CD4-positive, CD25-positive, alpha-beta regulatory T cell (primary cell): ENCODE measurements at regions not wholly inside any gene's neighbourhood (a gene's known extent, or its start where the extent isn't known, plus 50 kb on each side); places are given as distances from the start of the nearest gene placed in this dataset.

Experiments
- ATAC-seq, 2 donors: fragments of 150-1000 bp; cut with Tn5 transposase; one replicate each; pipeline ENCODE4 v1.10.0; 2021; ENCODE audit warnings: low read depth in 2 of 2, moderate number of reproducible peaks in 2 of 2, moderate library complexity in 1 of 2
- DNase-seq, 3 donors: peaks; one replicate each; pipeline versions ENCODE4 v3.0.0 to v3.0.0-alpha.2; 2012 to 2022; ENCODE audit warnings: mixed read lengths in 1 of 3
- H3K27ac ChIP-seq: one replicate; pipeline ENCODE4 v1.7.0; 2013; ENCODE audit warnings: mild to moderate bottlenecking, low read length; ENCODE audit not compliant: insufficient read depth, poor library complexity, severe bottlenecking
- H3K27me3 ChIP-seq: one replicate; pipeline ENCODE4 v1.7.0; 2013; ENCODE audit warnings: low read length; ENCODE audit not compliant: control insufficient read depth, insufficient read depth
- H3K36me3 ChIP-seq: one replicate; pipeline ENCODE4 v1.7.0; 2013; ENCODE audit warnings: mild to moderate bottlenecking, low read length, moderate library complexity; ENCODE audit not compliant: control insufficient read depth, insufficient read depth
- H3K4me1 ChIP-seq: 2 replicates; pipeline ENCODE4 v1.7.0; 2013; ENCODE audit warnings: mild to moderate bottlenecking, low read length; ENCODE audit not compliant: insufficient read depth, control insufficient read depth, poor library complexity, severe bottlenecking
- H3K4me3 ChIP-seq: one replicate; pipeline ENCODE4 v1.7.0; 2013; ENCODE audit warnings: low read depth, mild to moderate bottlenecking, low read length, moderate library complexity
- H3K9me3 ChIP-seq, 2 experiments: 1 replicate in 1 of 2; 2 replicates in 1 of 2; pipeline ENCODE4 v1.7.0; 2013; ENCODE audit warnings: low read length in 2 of 2, mild to moderate bottlenecking in 1 of 2, moderate library complexity in 1 of 2; ENCODE audit not compliant: control insufficient read depth in 2 of 2
- H3K27ac Mint-ChIP-seq, 3 donors: one replicate each; pipeline ENCODE4 v1.8.0; 2020 to 2022; ENCODE audit warnings: mild to moderate bottlenecking in 3 of 3, mixed read lengths in 3 of 3, moderate library complexity in 2 of 3
- H3K27me3 Mint-ChIP-seq: one replicate; pipeline ENCODE4 v1.8.0; 2022; ENCODE audit warnings: mild to moderate bottlenecking, mixed read lengths
- H3K36me3 Mint-ChIP-seq: one replicate; pipeline ENCODE4 v1.8.0; 2020; ENCODE audit warnings: mixed read lengths
- H3K4me1 Mint-ChIP-seq, 4 donors: one replicate each; pipeline ENCODE4 v1.8.0; 2020 to 2022; ENCODE audit warnings: mixed read lengths in 4 of 4, mild to moderate bottlenecking in 1 of 4
- H3K4me3 Mint-ChIP-seq, 4 donors: one replicate each; pipeline ENCODE4 v1.8.0; 2020 to 2022; ENCODE audit warnings: mild to moderate bottlenecking in 4 of 4, mixed read lengths in 4 of 4, moderate library complexity in 3 of 4
- H3K9me3 Mint-ChIP-seq, 7 donors: one replicate each; pipeline ENCODE4 v1.8.0; 2020 to 2022; ENCODE audit warnings: mixed read lengths in 7 of 7, mild to moderate bottlenecking in 3 of 7, moderate library complexity in 2 of 7

DNA sequence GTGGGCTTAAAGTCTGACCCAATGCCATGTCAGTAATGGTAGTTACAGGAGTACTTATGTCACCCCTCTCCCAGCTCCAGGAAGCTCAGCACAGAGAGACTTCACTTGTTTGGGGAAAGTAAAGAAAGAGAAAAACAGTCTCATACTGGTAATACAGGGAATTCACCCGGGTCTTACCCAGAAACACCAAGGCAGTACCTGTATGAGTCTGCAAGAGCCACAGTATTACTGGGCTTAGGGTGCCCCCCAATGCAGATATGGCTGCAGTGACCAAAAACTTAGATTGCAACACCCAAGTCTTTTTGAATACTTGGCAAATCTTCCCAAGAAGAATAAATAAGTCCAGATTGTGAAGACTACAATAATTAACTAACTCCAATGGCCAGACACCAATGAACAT lies 622.1 kb downstream of the IGSF11 start:
- no peaks in the 10 kb centered on the region for H3K4me1 ChIP-seq
- Mint-ChIP-seq H3K4me3 (no peak overlapping the region), H3K27ac (no peak overlapping the region), H3K27me3 (no peaks in the 10 kb centered on the region), H3K9me3 (peaks cover 2 to 18% (median 11%) of the 10 kb centered on the region in 7 donors), H3K4me1 (no peaks in the 10 kb centered on the region), H3K36me3 (no peaks in the 10 kb centered on the region)
- no peak for ATAC-seq
- no peak overlapping the region for H3K27ac ChIP-seq
- peaks cover 0 to 7% of the 10 kb centered on the region in 2 experiments for H3K9me3 ChIP-seq
- H3K4me3 ChIP-seq = no peak overlapping the region
- H3K27me3 ChIP-seq = no peaks in the 10 kb centered on the region
- DNase-seq = no peak
- no peaks in the 10 kb centered on the region for H3K36me3 ChIP-seq

- H3K9me3 ChIP-seq = no peaks in the 10 kb centered on the region
- H3K27ac ChIP-seq = no peak overlapping the region
- no peak for ATAC-seq
- H3K4me1 ChIP-seq = no peaks in the 10 kb centered on the region
- H3K36me3 Mint-ChIP-seq = no peaks in the 10 kb centered on the region
- no peak overlapping the region for H3K4me3 ChIP-seq
- no peaks in the 10 kb centered on the region for H3K27me3 Mint-ChIP-seq
- no peaks in the 10 kb centered on the region for H3K4me1 Mint-ChIP-seq
- H3K27me3 ChIP-seq = no peaks in the 10 kb centered on the region
- H3K27ac Mint-ChIP-seq = no peak overlapping the region
- H3K9me3 Mint-ChIP-seq = peaks cover 0 to 15% (median 6%) of the 10 kb centered on the region in 7 donors
- no peak for DNase-seq
- H3K4me3 Mint-ChIP-seq = no peak overlapping the region
- no peaks in the 10 kb centered on the region for H3K36me3 ChIP-seq
Measured at GRCh38 chr3:118425272-118425837, 609.3 kb downstream of the IGSF11 start.

DNA sequence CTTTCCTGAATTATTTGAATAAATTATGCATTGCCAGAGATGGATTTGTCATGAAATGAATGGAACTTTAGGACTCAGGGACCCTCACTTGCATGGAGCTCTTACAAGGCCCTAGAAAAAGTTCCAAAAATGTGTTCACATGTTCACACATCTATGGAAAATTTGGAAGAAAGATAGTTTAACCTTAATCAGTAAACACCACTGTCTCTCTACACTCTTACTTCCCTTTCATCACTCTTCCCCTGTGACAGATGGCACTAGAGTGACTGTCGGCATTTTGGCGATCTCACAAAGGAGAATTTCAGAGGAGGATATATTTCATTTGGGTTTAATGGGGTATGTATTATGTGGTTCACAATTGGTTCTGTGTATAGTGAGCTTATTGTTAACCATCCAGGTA lies 600.8 kb downstream of the IGSF11 start:
- Histone ChIP-seq H3K4me3 (no peak overlapping the region), H3K27me3 (no peaks in the 10 kb centered on the region), H3K27ac (no peak overlapping the region), H3K4me1 (no peaks in the 10 kb centered on the region), H3K36me3 (no peaks in the 10 kb centered on the region), H3K9me3 (no peaks in the 10 kb centered on the region)
- Mint-ChIP-seq H3K4me1 (no peaks in the 10 kb centered on the region), H3K4me3 (no peak overlapping the region), H3K9me3 (peaks cover 0 to 11% (median 5%) of the 10 kb centered on the region in 7 donors), H3K27ac (no peak overlapping the region), H3K27me3 (no peaks in the 10 kb centered on the region), H3K36me3 (no peaks in the 10 kb centered on the region)
- no peak for DNase-seq
- ATAC-seq = no peak

DNA sequence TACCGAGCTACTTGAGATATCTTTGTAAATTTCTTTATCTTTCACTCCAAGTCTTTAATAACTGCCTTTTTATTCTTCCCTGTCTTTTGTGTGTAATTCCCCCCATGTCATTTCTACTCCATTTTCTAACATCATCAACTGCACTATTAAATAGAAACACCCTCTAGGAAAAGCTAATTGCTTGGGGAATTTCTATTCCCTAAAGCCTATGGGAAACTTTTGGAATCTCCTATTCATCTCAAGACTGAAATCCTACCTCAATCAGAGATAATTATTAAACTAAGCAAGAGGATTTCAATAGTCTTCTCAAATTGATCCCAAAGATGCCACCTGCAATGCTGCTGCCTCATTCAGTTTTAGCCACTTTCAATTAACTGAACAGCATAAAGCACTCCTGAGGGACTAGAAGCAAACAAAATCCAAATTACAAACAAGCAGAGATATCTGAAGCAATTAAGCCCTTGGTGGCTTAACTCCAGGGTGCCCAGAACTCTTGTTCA lies 598.7 kb downstream of the IGSF11 start:
- Mint-ChIP-seq H3K4me1 (no peaks in the 10 kb centered on the region), H3K36me3 (no peaks in the 10 kb centered on the region), H3K9me3 (peaks cover 0 to 15% (median 5%) of the 10 kb centered on the region in 7 donors), H3K27ac (no peak overlapping the region), H3K27me3 (no peaks in the 10 kb centered on the region), H3K4me3 (peak overlapping the region in 1 of 4 donors; percentile 22)
- ATAC-seq (no peak), DNase-seq (no peak)
- H3K9me3 ChIP-seq = no peaks in the 10 kb centered on the region
- no peak overlapping the region for H3K27ac ChIP-seq
- H3K4me3 ChIP-seq = no peak overlapping the region
- no peaks in the 10 kb centered on the region for H3K36me3 ChIP-seq
- no peaks in the 10 kb centered on the region for H3K27me3 ChIP-seq
- H3K4me1 ChIP-seq = no peaks in the 10 kb centered on the region

GRCh38 chr3:118436697-118437262 lies 597.9 kb downstream of the IGSF11 start:
- ATAC-seq (no peak), DNase-seq (no peak)
- Histone ChIP-seq H3K27me3 (no peaks in the 10 kb centered on the region), H3K4me1 (no peaks in the 10 kb centered on the region), H3K9me3 (no peaks in the 10 kb centered on the region), H3K36me3 (no peaks in the 10 kb centered on the region), H3K27ac (no peak overlapping the region), H3K4me3 (no peak overlapping the region)
- Mint-ChIP-seq H3K4me3 (no peak overlapping the region), H3K36me3 (no peaks in the 10 kb centered on the region), H3K27me3 (no peaks in the 10 kb centered on the region), H3K9me3 (peaks cover 0 to 13% (median 4%) of the 10 kb centered on the region in 7 donors), H3K27ac (no peak overlapping the region), H3K4me1 (no peaks in the 10 kb centered on the region)

- H3K4me1 Mint-ChIP-seq = no peaks in the 10 kb centered on the region
- no peak for ATAC-seq
- H3K36me3 Mint-ChIP-seq = no peaks in the 10 kb centered on the region
- Histone ChIP-seq H3K9me3 (no peaks in the 10 kb centered on the region), H3K4me3 (no peak overlapping the region), H3K4me1 (no peaks in the 10 kb centered on the region), H3K27ac (no peak overlapping the region), H3K36me3 (no peaks in the 10 kb centered on the region), H3K27me3 (no peaks in the 10 kb centered on the region)
- H3K27me3 Mint-ChIP-seq = no peaks in the 10 kb centered on the region
- DNase-seq = no peak
- H3K27ac Mint-ChIP-seq = no peak overlapping the region
- H3K4me3 Mint-ChIP-seq = no peak overlapping the region
- H3K9me3 Mint-ChIP-seq = peaks cover 2 to 20% (median 4%) of the 10 kb centered on the region in 7 donors
Measured at GRCh38 chr3:118445036-118445435, 589.6 kb downstream of the IGSF11 start.

GRCh38 chr3:118447339-118447738 lies 587.3 kb downstream of the IGSF11 start:
- Mint-ChIP-seq H3K36me3 (no peaks in the 10 kb centered on the region), H3K4me3 (no peak overlapping the region), H3K4me1 (no peaks in the 10 kb centered on the region), H3K27ac (no peak overlapping the region), H3K27me3 (no peaks in the 10 kb centered on the region), H3K9me3 (peaks cover 4 to 33% (median 11%) of the 10 kb centered on the region in 7 donors)
- Histone ChIP-seq H3K27ac (no peak overlapping the region), H3K4me3 (no peak overlapping the region), H3K36me3 (no peaks in the 10 kb centered on the region), H3K27me3 (no peaks in the 10 kb centered on the region), H3K9me3 (no peaks in the 10 kb centered on the region), H3K4me1 (no peaks in the 10 kb centered on the region)
- no peak for DNase-seq
- no peak for ATAC-seq

- H3K36me3 ChIP-seq = no peaks in the 10 kb centered on the region
- no peaks in the 10 kb centered on the region for H3K9me3 ChIP-seq
- no peaks in the 10 kb centered on the region for H3K27me3 Mint-ChIP-seq
- H3K4me1 ChIP-seq = no peaks in the 10 kb centered on the region
- H3K27me3 ChIP-seq = no peaks in the 10 kb centered on the region
- ATAC-seq (no peak), DNase-seq (no peak)
- no peak overlapping the region for H3K4me3 ChIP-seq
- H3K9me3 Mint-ChIP-seq = peaks cover 0 to 10% (median 6%) of the 10 kb centered on the region in 7 donors
- no peak overlapping the region for H3K4me3 Mint-ChIP-seq
- H3K27ac Mint-ChIP-seq = no peak overlapping the region
- no peaks in the 10 kb centered on the region for H3K36me3 Mint-ChIP-seq
- H3K27ac ChIP-seq = no peak overlapping the region
- H3K4me1 Mint-ChIP-seq = no peaks in the 10 kb centered on the region
Measured at GRCh38 chr3:118466795-118467330, 567.8 kb downstream of the IGSF11 start.
